Muscle of back (tissue), 3 donors: ENCODE measurements at regions not wholly inside any gene's neighbourhood (a gene's known extent, or its start where the extent isn't known, plus 50 kb on each side); places are given as distances from the start of the nearest gene placed in this dataset.
"Not testable (repeated sequence)": the region's sequence is repeated elsewhere in the genome, so short reads cannot be mapped to it uniquely, and the experiment has no call there.

Experiments
- DNase-seq, 3 donors: peaks; one replicate each; pipeline versions ENCODE4 v3.0.0 to v3.0.0-alpha.2; 2013

DNA sequence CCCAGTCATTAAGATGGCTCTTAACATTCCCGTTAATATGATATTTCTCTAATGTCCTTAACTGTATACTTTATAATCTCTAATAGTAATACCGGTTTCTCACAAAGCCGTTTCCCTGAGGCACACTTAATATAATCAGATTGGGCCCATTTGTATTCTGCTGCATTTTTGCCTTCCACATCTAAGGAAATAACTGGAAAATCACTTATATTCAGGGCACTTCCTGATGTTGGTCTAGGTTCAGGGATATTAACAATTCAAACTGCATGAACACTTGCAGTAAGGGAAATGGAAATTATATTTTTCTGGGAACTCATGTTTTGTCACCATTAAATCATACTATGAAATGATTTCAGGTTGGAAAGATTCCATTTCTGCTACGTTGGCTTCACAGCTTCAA is 119.8 kb downstream of the TPR start:
- peak in 2 of 3 donors; percentile 19 to 28 for DNase-seq

- DNase-seq = no peak
Measured at GRCh38 chr1:186250529-186250928, 124.5 kb downstream of the TPR start.

GRCh38 chr1:186248608-186249007 is 126.4 kb downstream of the TPR start:
- not testable (repeated sequence) for DNase-seq

DNA sequence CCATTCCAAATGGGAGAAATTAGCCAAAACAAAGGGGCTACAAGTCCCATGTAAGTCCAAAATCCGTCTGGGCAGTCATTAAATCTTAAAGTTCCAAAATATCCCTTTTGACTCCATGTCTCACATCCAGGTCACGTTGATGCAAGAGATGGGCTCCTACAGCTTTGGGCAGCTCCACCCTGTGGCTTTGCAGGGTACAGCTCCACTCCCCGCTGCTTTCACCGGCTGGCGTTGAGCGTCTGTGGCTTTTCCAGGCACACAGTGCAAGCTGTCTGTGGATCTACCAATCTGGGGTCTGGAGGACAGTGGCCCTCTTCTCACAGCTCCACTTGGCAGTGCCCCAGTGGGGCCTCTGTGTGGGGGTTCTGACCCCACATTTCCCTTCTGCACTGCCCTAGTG is 130.2 kb downstream of the TPR start:
- no peak for DNase-seq
